Endothelial cell of umbilical vein (primary cell): ENCODE measurements at regions not wholly inside any gene's neighbourhood (a gene's known extent, or its start where the extent isn't known, plus 50 kb on each side); places are given as distances from the start of the nearest gene placed in this dataset.
"Not testable (repeated sequence)": the region's sequence is repeated elsewhere in the genome, so short reads cannot be mapped to it uniquely, and the experiment has no call there.

Source experiments
- BruUV-seq: library from RNA; stranded (reverse); fragments of 400-500 nt; replicated peaks from 2 replicates; lab custom pipeline; 2021; lab: Mats Ljungman, UMichigan
- CTCF ChIA-PET: fragments of 300-600, 350-600 bp; sonication (Branson Sonifier 250); formaldehyde crosslinking; loops from one replicate; lab custom pipeline; 2021; ENCODE audit warnings: antibody characterized with exemption, inconsistent platforms; lab: Charles Lee
- POLR2A ChIA-PET: fragments of 300-600, 350-600 bp; sonication (Branson Sonifier 250); formaldehyde crosslinking; loops from one replicate; lab custom pipeline; 2021; ENCODE audit warnings: antibody characterized with exemption, inconsistent platforms; lab: Charles Lee
- DNase-seq: peaks from one replicate; pipeline ENCODE4 v3.0.0-alpha.2; 2011; ENCODE audit warnings: low read depth, low spot score
- FAIRE-seq: peaks from 2 replicates; lab custom pipeline; 2011; peaks lifted over from hg19 to GRCh38; lab: Jason Lieb, UNC
- H2AFZ ChIP-seq: 2 replicates; pipeline ENCODE4 v1.6.0; 2012; ENCODE audit warnings: low read depth, low read length, control low read depth, inconsistent platforms
- H3K27ac ChIP-seq: 2 replicates; pipeline ENCODE4 v1.5.1; 2011; ENCODE audit warnings: low read depth, mild to moderate bottlenecking, control low read depth, low read length, moderate library complexity; ENCODE audit not compliant: insufficient read depth
- H3K27me3 ChIP-seq, 2 experiments: 2 replicates each; pipeline versions ENCODE4 v1.6.0 to v1.6.1; 2011; ENCODE audit warnings: low read length in 2 of 2, mixed read lengths in 1 of 2; ENCODE audit not compliant: control insufficient read depth in 2 of 2, insufficient read depth in 2 of 2
- H3K36me3 ChIP-seq, 2 experiments: 2 replicates in 1 of 2; 3 replicates in 1 of 2; pipeline ENCODE4 v1.5.1; 2011; ENCODE audit warnings: low read length in 2 of 2, mild to moderate bottlenecking in 1 of 2, moderate library complexity in 1 of 2; ENCODE audit not compliant: control insufficient read depth in 2 of 2, insufficient read depth in 2 of 2; ENCODE audit errors: extremely low read depth in 1 of 2
- H3K4me1 ChIP-seq: 3 replicates; pipeline ENCODE4 v1.5.1; 2011; ENCODE audit warnings: mild to moderate bottlenecking, low read length; ENCODE audit not compliant: control insufficient read depth, insufficient read depth; ENCODE audit errors: extremely low read depth
- H3K4me2 ChIP-seq: 2 replicates; pipeline ENCODE4 v1.6.1; 2011; ENCODE audit warnings: low read length, control low read depth, mixed read lengths; ENCODE audit not compliant: insufficient read depth
- H3K4me3 ChIP-seq, 3 experiments: fragments of 200-600 bp in 1 of 3; sonication (generic), shearing (Covaris generic) in 1 of 3; replicated peaks in 1 of 3; 2 replicates each; pipeline ENCODE4 v1.5.1; 2011 to 2016; ENCODE audit warnings: control low read depth in 3 of 3, low read length in 3 of 3, mild to moderate bottlenecking in 2 of 3, inconsistent platforms in 1 of 3, low read depth in 1 of 3, moderate library complexity in 1 of 3; ENCODE audit not compliant: insufficient read depth in 1 of 3
- H3K79me2 ChIP-seq: 2 replicates; pipeline ENCODE4 v1.6.0; 2012; ENCODE audit warnings: low read length, inconsistent platforms; ENCODE audit not compliant: control insufficient read depth, insufficient read depth
- H3K9ac ChIP-seq: replicated peaks from 2 replicates; pipeline ENCODE3; 2011; ENCODE audit warnings: low read length, control low read depth; ENCODE audit not compliant: insufficient read depth; ENCODE audit errors: extremely low read depth
- H3K9me1 ChIP-seq: replicated peaks from 3 replicates; pipeline ENCODE4 v1.6.0; 2011; ENCODE audit warnings: mild to moderate bottlenecking, low read length; ENCODE audit not compliant: control insufficient read depth, insufficient read depth; ENCODE audit errors: extremely low read depth
- H3K9me3 ChIP-seq: replicated peaks from 2 replicates; pipeline ENCODE4 v1.5.1; 2012; ENCODE audit warnings: low read length, inconsistent platforms; ENCODE audit not compliant: control insufficient read depth, insufficient read depth
- H4K20me1 ChIP-seq: replicated peaks from 2 replicates; pipeline ENCODE3; 2011; ENCODE audit warnings: mild to moderate bottlenecking, low read length; ENCODE audit not compliant: control insufficient read depth, insufficient read depth; ENCODE audit errors: extremely low read depth
- EZH2 ChIP-seq: IDR thresholded peaks from 2 replicates; pipeline ENCODE4 v1.6.1; 2012; ENCODE audit warnings: borderline replicate concordance, low read depth, mild to moderate bottlenecking, moderate library complexity, low read length, inconsistent platforms; ENCODE audit not compliant: severe bottlenecking
- GATA2 ChIP-seq: IDR thresholded peaks from 2 replicates; pipeline ENCODE4 v1.7.0; 2011; ENCODE audit warnings: low read depth, mild to moderate bottlenecking, moderate library complexity, mixed read lengths, low read length; ENCODE audit not compliant: insufficient read length, insufficient read depth
- MAX ChIP-seq: IDR thresholded peaks from 2 replicates; pipeline ENCODE4 v1.6.1; 2011; ENCODE audit not compliant: insufficient read depth, insufficient read length
- MYC ChIP-seq: IDR thresholded peaks from one replicate; pipeline ENCODE4 v1.6.1; 2011; ENCODE audit warnings: mild to moderate bottlenecking, low read depth, low read length
- POLR2A ChIP-seq: IDR thresholded peaks from 2 replicates; pipeline ENCODE4 v1.6.1; 2012; ENCODE audit warnings: low read depth, mild to moderate bottlenecking, control low read depth, low read length
- POLR2AphosphoS5 ChIP-seq: IDR thresholded peaks from 2 replicates; pipeline ENCODE4 v1.6.1; 2012; ENCODE audit warnings: low read depth, mild to moderate bottlenecking, control low read depth, low read length, moderate library complexity; ENCODE audit not compliant: insufficient read depth
- dilution Hi-C: fragments of 300-500 bp; cut with MboI; formaldehyde crosslinking; loops from one replicate; pipeline ENCODE4 v1.15.0; 2019; ENCODE audit warnings: low sequenced_read_pairs; ENCODE audit not compliant: extremely low pct_ligation_motif_present
- intact Hi-C: fragments of 100-400 bp; cut with micrococcal nuclease; formaldehyde crosslinking; loops from one replicate; pipeline ENCODE4 v1.10.0; 2022
- TF ChIP-seq, protein P1 (sequence below), 2 donors: IDR thresholded peaks; 1 replicate in 1 of 2; 2 replicates in 1 of 2; pipeline ENCODE4 v1.5.1; 2011; ENCODE audit warnings: low read length in 2 of 2, mild to moderate bottlenecking in 2 of 2, moderate library complexity in 2 of 2, control low read depth in 1 of 2, inconsistent platforms in 1 of 2, low read depth in 1 of 2; ENCODE audit not compliant: insufficient read depth in 1 of 2; ENCODE audit errors: extremely low read depth in 1 of 2

- H3K9ac ChIP-seq, H3K4me3 ChIP-seq, DNase-seq, H3K4me2 ChIP-seq, BruUV-seq, H3K27me3 ChIP-seq, H3K79me2 ChIP-seq, H3K27ac ChIP-seq, POLR2A ChIA-PET, FAIRE-seq, intact Hi-C loops, H3K36me3 ChIP-seq, H3K4me1 ChIP-seq, H2AFZ ChIP-seq, H3K9me3 ChIP-seq, H3K9me1 ChIP-seq, H4K20me1 ChIP-seq, dilution Hi-C loops: not testable (repeated sequence)
- CTCF ChIA-PET, result interaction anchor here (3.4 kb wide), 1 partner anchor 18 kb away, joined by 11 read pairs; no protein-coding TSS in a partner anchor
Measured at GRCh38 chr4:26064009-26064408, 150.0 kb downstream of the SMIM20 start.

- Histone ChIP-seq H4K20me1 (no peaks in the 10 kb centered on the region), H3K4me1 (no peaks in the 10 kb centered on the region), H3K9ac (no peak overlapping the region), H3K9me3 (no peaks in the 10 kb centered on the region), H2AFZ (no peak overlapping the region), H3K36me3 (no peaks in the 10 kb centered on the region), H3K79me2 (no peaks in the 10 kb centered on the region), H3K4me3 (no peak overlapping the region), H3K9me1 (no peaks in the 10 kb centered on the region), H3K27me3 (no peaks in the 10 kb centered on the region), H3K4me2 (no peak overlapping the region), H3K27ac (no peak overlapping the region)
- BruUV-seq, result no TSS peak
- intact Hi-C loops (no loop called here), dilution Hi-C loops (no loop called here)
- DNase-seq (no peak), FAIRE-seq (no peak)
- ChIA-PET POLR2A (no interaction called here), CTCF (interaction anchor here (1.7 kb wide), 1 partner anchor 17 kb away, joined by 7 read pairs; no protein-coding TSS in a partner anchor)
- TF ChIP-seq EZH2 (no peak), POLR2AphosphoS5 (no peak), MAX (no peak), GATA2 (no peak), POLR2A (no peak), MYC (no peak)
- TF ChIP-seq, protein P1, sequence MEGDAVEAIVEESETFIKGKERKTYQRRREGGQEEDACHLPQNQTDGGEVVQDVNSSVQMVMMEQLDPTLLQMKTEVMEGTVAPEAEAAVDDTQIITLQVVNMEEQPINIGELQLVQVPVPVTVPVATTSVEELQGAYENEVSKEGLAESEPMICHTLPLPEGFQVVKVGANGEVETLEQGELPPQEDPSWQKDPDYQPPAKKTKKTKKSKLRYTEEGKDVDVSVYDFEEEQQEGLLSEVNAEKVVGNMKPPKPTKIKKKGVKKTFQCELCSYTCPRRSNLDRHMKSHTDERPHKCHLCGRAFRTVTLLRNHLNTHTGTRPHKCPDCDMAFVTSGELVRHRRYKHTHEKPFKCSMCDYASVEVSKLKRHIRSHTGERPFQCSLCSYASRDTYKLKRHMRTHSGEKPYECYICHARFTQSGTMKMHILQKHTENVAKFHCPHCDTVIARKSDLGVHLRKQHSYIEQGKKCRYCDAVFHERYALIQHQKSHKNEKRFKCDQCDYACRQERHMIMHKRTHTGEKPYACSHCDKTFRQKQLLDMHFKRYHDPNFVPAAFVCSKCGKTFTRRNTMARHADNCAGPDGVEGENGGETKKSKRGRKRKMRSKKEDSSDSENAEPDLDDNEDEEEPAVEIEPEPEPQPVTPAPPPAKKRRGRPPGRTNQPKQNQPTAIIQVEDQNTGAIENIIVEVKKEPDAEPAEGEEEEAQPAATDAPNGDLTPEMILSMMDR (IDR thresholded peaks at IDR 0.05; ENCODE audit: extremely low read depth in 1 of 2, insufficient read depth in 1 of 2, low read depth in 1 of 2, low read length in 2 of 2), result no peak
Measured at GRCh38 chr4:26065833-26066232, 151.8 kb downstream of the SMIM20 start.
